A673 (cell line): ENCODE measurements at regions not wholly inside any gene's neighbourhood (a gene's known extent, or its start where the extent isn't known, plus 50 kb on each side); places are given as distances from the start of the nearest gene placed in this dataset.

ENCODE experiments used
- CTCF ChIP-seq: fragments of 300-800, 200-600 bp; sonication (generic); conservative IDR thresholded peaks from 2 replicates; pipeline ENCODE4 v1.5.1; 2017; ENCODE audit warnings: low read depth, mild to moderate bottlenecking, antibody characterized with exemption, low read length, moderate library complexity, mixed read lengths
- EZH2 ChIP-seq: fragments of 200-600 bp; sonication (generic); IDR thresholded peaks from 2 replicates; pipeline ENCODE4 v1.6.1; 2017; ENCODE audit warnings: borderline replicate concordance, low read depth, mild to moderate bottlenecking, mixed read lengths, antibody characterized with exemption, low read length; ENCODE audit not compliant: poor library complexity, severe bottlenecking

- no peak for TF ChIP-seq CTCF
- no peak for TF ChIP-seq EZH2
These were observed 1054.8 kb downstream of the MRPL39 start for GRCh38 chr21:24552491-24552890.
